SK-N-MC (cell line): ENCODE measurements at regions not wholly inside any gene's neighbourhood (a gene's known extent, or its start where the extent isn't known, plus 50 kb on each side); places are given as distances from the start of the nearest gene placed in this dataset.

Source experiments
- EZH2 ChIP-seq: fragments of 200-600 bp; sonication (generic); IDR thresholded peaks from one replicate; pipeline ENCODE4 v1.6.1; 2017; ENCODE audit warnings: antibody characterized with exemption
- POLR2AphosphoS5 ChIP-seq: IDR thresholded peaks from 2 replicates; pipeline ENCODE4 v1.6.1; 2012; ENCODE audit warnings: mild to moderate bottlenecking, low read depth, low read length, borderline replicate concordance

- no peak for TF ChIP-seq POLR2AphosphoS5
- TF ChIP-seq EZH2 = no peak
Observed at GRCh38 chrX:69069876-69070275, 95.4 kb downstream of the PJA1 start.
